ENCODE measurements at regions not wholly inside any gene's neighbourhood (a gene's known extent, or its start where the extent isn't known, plus 50 kb on each side); places are given as distances from the start of the nearest gene placed in this dataset.

DNA sequence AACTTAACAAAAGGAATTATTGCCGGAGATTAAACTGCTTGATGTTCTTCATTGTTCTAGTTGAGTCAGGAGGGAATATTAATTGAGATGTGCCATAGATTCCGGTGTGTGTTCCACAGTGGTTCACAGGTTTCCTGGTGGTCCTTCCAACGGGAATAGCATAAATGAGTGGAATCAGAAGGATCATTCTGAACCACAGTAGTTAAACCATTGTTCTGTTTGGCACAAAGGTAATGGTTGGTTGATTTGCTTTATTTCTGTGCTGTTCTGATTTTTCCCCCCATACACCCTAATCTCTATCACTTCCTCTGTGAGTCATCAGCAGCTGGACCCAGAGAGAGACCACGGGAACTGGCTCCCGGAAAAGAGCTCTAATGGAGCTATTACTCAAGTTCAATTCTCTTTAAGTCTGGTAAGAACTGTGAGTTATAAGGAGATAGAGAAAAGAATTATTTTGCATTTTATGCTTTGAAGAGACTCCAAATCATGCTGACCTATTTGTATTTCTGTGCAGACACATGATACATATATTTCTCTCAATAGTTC, 627.2 kb downstream of the ZIC1 start:
- TF ChIP-seq, protein P1, sequence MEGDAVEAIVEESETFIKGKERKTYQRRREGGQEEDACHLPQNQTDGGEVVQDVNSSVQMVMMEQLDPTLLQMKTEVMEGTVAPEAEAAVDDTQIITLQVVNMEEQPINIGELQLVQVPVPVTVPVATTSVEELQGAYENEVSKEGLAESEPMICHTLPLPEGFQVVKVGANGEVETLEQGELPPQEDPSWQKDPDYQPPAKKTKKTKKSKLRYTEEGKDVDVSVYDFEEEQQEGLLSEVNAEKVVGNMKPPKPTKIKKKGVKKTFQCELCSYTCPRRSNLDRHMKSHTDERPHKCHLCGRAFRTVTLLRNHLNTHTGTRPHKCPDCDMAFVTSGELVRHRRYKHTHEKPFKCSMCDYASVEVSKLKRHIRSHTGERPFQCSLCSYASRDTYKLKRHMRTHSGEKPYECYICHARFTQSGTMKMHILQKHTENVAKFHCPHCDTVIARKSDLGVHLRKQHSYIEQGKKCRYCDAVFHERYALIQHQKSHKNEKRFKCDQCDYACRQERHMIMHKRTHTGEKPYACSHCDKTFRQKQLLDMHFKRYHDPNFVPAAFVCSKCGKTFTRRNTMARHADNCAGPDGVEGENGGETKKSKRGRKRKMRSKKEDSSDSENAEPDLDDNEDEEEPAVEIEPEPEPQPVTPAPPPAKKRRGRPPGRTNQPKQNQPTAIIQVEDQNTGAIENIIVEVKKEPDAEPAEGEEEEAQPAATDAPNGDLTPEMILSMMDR (IDR thresholded peaks at IDR 0.05; ENCODE audit: insufficient read depth, low read depth, low read length), result no peak
- TF ChIP-seq EZH2 (IDR thresholded peaks at IDR 0.05; ENCODE audit: insufficient read depth, low read length), result no peak
